OCI-LY3 (cell line): ENCODE measurements at regions not wholly inside any gene's neighbourhood (a gene's known extent, or its start where the extent isn't known, plus 50 kb on each side); places are given as distances from the start of the nearest gene placed in this dataset.
"Not testable (repeated sequence)": the region's sequence is repeated elsewhere in the genome, so short reads cannot be mapped to it uniquely, and the experiment has no call there.

Source experiments
- CTCF ChIP-seq: fragments of 200-600, 300-600 bp; sonication (generic); IDR thresholded peaks from 2 replicates; pipeline ENCODE4 v1.5.1; 2014; ENCODE audit warnings: antibody characterized with exemption, low read length, low read depth
- EZH2phosphoT487 ChIP-seq: fragments of 200-600 bp; shearing (Covaris generic); IDR thresholded peaks from 2 replicates; pipeline ENCODE4 v1.6.1; 2018; ENCODE audit warnings: antibody characterized with exemption, mixed run types, low read depth

- not testable (repeated sequence) for TF ChIP-seq CTCF, EZH2phosphoT487
These were observed 278.3 kb downstream of the PCDH17 start for GRCh38 chr13:57909833-57910232.
